HCT116 (cell line): ENCODE measurements at regions not wholly inside any gene's neighbourhood (a gene's known extent, or its start where the extent isn't known, plus 50 kb on each side); places are given as distances from the start of the nearest gene placed in this dataset.

ENCODE experiments used
- CBX3 ChIP-seq: IDR thresholded peaks from 2 replicates; pipeline ENCODE4 v1.6.1; 2012; ENCODE audit warnings: low read depth
- EZH2 ChIP-seq: fragments of 200-600 bp; sonication (generic); IDR thresholded peaks from 2 replicates; pipeline ENCODE4 v1.6.1; 2017; ENCODE audit warnings: antibody characterized with exemption, mixed run types
- EZH2phosphoT487 ChIP-seq: fragments of 200-600 bp; IDR thresholded peaks from 2 replicates; pipeline ENCODE4 v1.6.1; 2018; ENCODE audit warnings: antibody characterized with exemption, borderline replicate concordance
- MAX ChIP-seq: IDR thresholded peaks from 2 replicates; pipeline ENCODE4 v1.6.1; 2012
- POLR2AphosphoS5 ChIP-seq: IDR thresholded peaks from 2 replicates; pipeline ENCODE4 v1.6.1; 2011; ENCODE audit warnings: mild to moderate bottlenecking, low read depth, low read length, moderate library complexity
- SIN3A ChIP-seq: IDR thresholded peaks from 2 replicates; pipeline ENCODE4 v1.6.1; 2012; ENCODE audit warnings: low read depth
- SP1 ChIP-seq: IDR thresholded peaks from 2 replicates; pipeline ENCODE4 v1.6.1; 2012; ENCODE audit warnings: low read depth
- SRF ChIP-seq: IDR thresholded peaks from 2 replicates; pipeline ENCODE4 v1.6.1; 2012; ENCODE audit warnings: low read depth
- YY1 ChIP-seq: IDR thresholded peaks from 2 replicates; pipeline ENCODE4 v1.6.1; 2011; ENCODE audit warnings: low read length, low read depth, moderate library complexity, mild to moderate bottlenecking; ENCODE audit not compliant: insufficient replicate concordance; ENCODE audit errors: extremely low read depth
- ZNF274 ChIP-seq: fragments of 200-500 bp; sonication (Bioruptor generic); IDR thresholded peaks from 2 replicates; pipeline ENCODE4 v1.6.1; 2014; ENCODE audit warnings: mild to moderate bottlenecking, low read depth, low read length, inconsistent platforms
- TF ChIP-seq, protein P1 (sequence below), 3 experiments: fragments of 200-600 bp in 1 of 3; sonication (generic) in 1 of 3; IDR thresholded peaks in 2 of 3; conservative IDR thresholded peaks in 1 of 3; 2 replicates each; pipeline ENCODE4 v1.5.1; 2012 to 2017; ENCODE audit warnings: low read depth in 2 of 3, low read length in 2 of 3, antibody characterized with exemption in 1 of 3, borderline replicate concordance in 1 of 3, control low read depth in 1 of 3, mild to moderate bottlenecking in 1 of 3, mixed read lengths in 1 of 3, mixed run types in 1 of 3, moderate library complexity in 1 of 3; ENCODE audit not compliant: insufficient read depth in 1 of 3

DNA sequence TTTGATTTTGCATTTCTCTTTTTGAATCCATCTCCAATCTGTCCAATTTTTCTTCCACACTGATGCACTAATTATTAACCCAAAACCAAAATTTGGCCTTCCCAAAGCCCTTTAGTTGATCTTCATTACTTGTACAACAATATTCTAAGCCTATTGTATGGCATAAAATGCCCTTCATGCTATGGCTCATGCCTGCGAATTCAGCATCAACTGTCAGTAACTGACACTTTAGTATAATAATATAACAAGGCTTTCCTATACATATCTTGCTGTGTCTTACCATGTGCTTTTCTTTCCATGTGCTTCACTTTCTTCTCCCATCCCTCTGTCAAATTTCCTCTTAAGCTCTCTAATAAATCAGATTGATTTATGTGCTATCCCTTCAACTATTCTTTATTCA is 154.0 kb upstream of the TFPI start:
- TF ChIP-seq, protein P1, sequence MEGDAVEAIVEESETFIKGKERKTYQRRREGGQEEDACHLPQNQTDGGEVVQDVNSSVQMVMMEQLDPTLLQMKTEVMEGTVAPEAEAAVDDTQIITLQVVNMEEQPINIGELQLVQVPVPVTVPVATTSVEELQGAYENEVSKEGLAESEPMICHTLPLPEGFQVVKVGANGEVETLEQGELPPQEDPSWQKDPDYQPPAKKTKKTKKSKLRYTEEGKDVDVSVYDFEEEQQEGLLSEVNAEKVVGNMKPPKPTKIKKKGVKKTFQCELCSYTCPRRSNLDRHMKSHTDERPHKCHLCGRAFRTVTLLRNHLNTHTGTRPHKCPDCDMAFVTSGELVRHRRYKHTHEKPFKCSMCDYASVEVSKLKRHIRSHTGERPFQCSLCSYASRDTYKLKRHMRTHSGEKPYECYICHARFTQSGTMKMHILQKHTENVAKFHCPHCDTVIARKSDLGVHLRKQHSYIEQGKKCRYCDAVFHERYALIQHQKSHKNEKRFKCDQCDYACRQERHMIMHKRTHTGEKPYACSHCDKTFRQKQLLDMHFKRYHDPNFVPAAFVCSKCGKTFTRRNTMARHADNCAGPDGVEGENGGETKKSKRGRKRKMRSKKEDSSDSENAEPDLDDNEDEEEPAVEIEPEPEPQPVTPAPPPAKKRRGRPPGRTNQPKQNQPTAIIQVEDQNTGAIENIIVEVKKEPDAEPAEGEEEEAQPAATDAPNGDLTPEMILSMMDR (IDR thresholded peaks at IDR 0.05 in 2 of 3, conservative IDR thresholded peaks at IDR 0.05 in 1 of 3; ENCODE audit: borderline replicate concordance in 1 of 3, insufficient read depth in 1 of 3, low read depth in 2 of 3, low read length in 2 of 3), result no peak
- TF ChIP-seq SRF, result no peak
- no peak for TF ChIP-seq SP1
- TF ChIP-seq EZH2, result no peak
- TF ChIP-seq POLR2AphosphoS5, result no peak
- TF ChIP-seq EZH2phosphoT487, result no peak
- no peak for TF ChIP-seq MAX
- no peak for TF ChIP-seq ZNF274
- TF ChIP-seq CBX3, result no peak
- TF ChIP-seq SIN3A, result no peak
- TF ChIP-seq YY1, result no peak
